ENCODE measurements at regions not wholly inside any gene's neighbourhood (a gene's known extent, or its start where the extent isn't known, plus 50 kb on each side); places are given as distances from the start of the nearest gene placed in this dataset.

GRCh38 chr14:98501836-98502235, 770.2 kb downstream of the BCL11B start:
- Histone ChIP-seq H3K79me1 (ENCODE audit: low read depth in 1 of 2, low read length in 2 of 2) (no peaks in the 10 kb centered on the region), H4K8ac (ENCODE audit: low read depth in 2 of 2, low read length in 2 of 2) (no peak overlapping the region), H3K36me3 (ENCODE audit: control insufficient read depth, insufficient read depth, low read length) (no peaks in the 10 kb centered on the region), H2BK120ac (ENCODE audit: low read depth, low read length) (no peak overlapping the region), H3K9ac (ENCODE audit: low read depth, low read length) (no peak overlapping the region), H3K4me1 (ENCODE audit: control insufficient read depth, insufficient read depth, low read length) (no peaks in the 10 kb centered on the region), H3K4me2 (ENCODE audit: low read depth, low read length) (no peak overlapping the region), H2AK9ac (replicated peaks; ENCODE audit: low read depth, low read length, poor library complexity) (no peak overlapping the region), H3K4ac (ENCODE audit: low read depth, low read length) (no peak overlapping the region), H4K20me1 (ENCODE audit: insufficient read depth, low read length) (no peaks in the 10 kb centered on the region), H3K56ac (ENCODE audit: extremely low read depth, insufficient read depth, low read length) (no peak overlapping the region), H2BK20ac (ENCODE audit: low read depth, low read length) (no peak overlapping the region), H2AK5ac (ENCODE audit: low read depth, low read length) (no peak overlapping the region), H2BK15ac (ENCODE audit: low read depth, low read length) (no peak overlapping the region), H3K23ac (ENCODE audit: low read depth, low read length) (no peak overlapping the region), H3K9me3 (ENCODE audit: control insufficient read depth, insufficient read depth, low read length) (peaks cover 17% of the 10 kb centered on the region), H3K14ac (replicated peaks; ENCODE audit: low read depth, low read length) (no peak overlapping the region), H4K5ac (ENCODE audit: low read depth, low read length) (no peak overlapping the region), H2BK5ac (ENCODE audit: low read depth, low read length, poor library complexity, severe bottlenecking) (no peak overlapping the region), H3K27me3 (ENCODE audit: control insufficient read depth, insufficient read depth, low read length) (no peaks in the 10 kb centered on the region), H2AFZ (replicated peaks; ENCODE audit: low read length, poor library complexity) (no peak overlapping the region), H3K18ac (ENCODE audit: low read depth, low read length) (no peak overlapping the region), H4K91ac (ENCODE audit: insufficient read depth, low read depth, low read length) (no peak overlapping the region), H3K4me3 (ENCODE audit: insufficient read depth, low read depth, low read length) (no peak overlapping the region), H3K27ac (ENCODE audit: insufficient read depth, low read length) (no peak overlapping the region), H3K9me1 (ENCODE audit: insufficient read depth, low read length) (no peaks in the 10 kb centered on the region)
- ChIA-PET CTCF (no interaction called here), POLR2A (ENCODE audit: unreplicated experiment) (no interaction called here)
- ATAC-seq (ENCODE audit: low read depth), result no peak
- intact Hi-C loops (cut with micrococcal nuclease), result no loop called here
- dilution Hi-C loops (cut with HindIII; ENCODE audit: low sequenced_read_pairs, unreplicated experiment), result no loop called here
- TF ChIP-seq MAFK (IDR thresholded peaks at IDR 0.05; ENCODE audit: low read depth, low read length) (no peak), MAZ (IDR thresholded peaks at IDR 0.05; ENCODE audit: borderline replicate concordance, low read depth, low read length) (no peak)
- in situ Hi-C loops (cut with MboI; ENCODE audit: low sequenced_read_pairs), result no loop called here
- WGBS, 2 experiments (ENCODE audit: extremely low coverage in 2 of 2, insufficient read length in 1 of 2), result 40% methylated on average over 1 of the region's 4 CpGs; no CpG with 5 or more reads in 1 of the 2 experiments
- no TSS peak for BruUV-seq (replicated peaks)
- no peak for DNase-seq

Measured in IMR-90 (cell line).